ENCODE measurements at regions not wholly inside any gene's neighbourhood (a gene's known extent, or its start where the extent isn't known, plus 50 kb on each side); places are given as distances from the start of the nearest gene placed in this dataset.
"Not testable (repeated sequence)": the region's sequence is repeated elsewhere in the genome, so short reads cannot be mapped to it uniquely, and the experiment has no call there.

- Histone ChIP-seq H3K4me3 (no peak overlapping the region), H3K9me3 (replicated peaks in 1 of 3) (peaks cover 0 to 10% (median 0%) of the 10 kb centered on the region in 3 donors), H3K27ac (no peak overlapping the region), H3K27me3 (no peaks in the 10 kb centered on the region), H3K4me1 (replicated peaks in 1 of 2) (no peaks in the 10 kb centered on the region), H3K36me3 (replicated peaks in 1 of 2) (no peaks in the 10 kb centered on the region)
- intact Hi-C loops (cut with DNase I) = no loop called here
- TF ChIP-seq POLR2A (IDR thresholded peaks at IDR 0.05) = no peak
- TF ChIP-seq, protein P1, sequence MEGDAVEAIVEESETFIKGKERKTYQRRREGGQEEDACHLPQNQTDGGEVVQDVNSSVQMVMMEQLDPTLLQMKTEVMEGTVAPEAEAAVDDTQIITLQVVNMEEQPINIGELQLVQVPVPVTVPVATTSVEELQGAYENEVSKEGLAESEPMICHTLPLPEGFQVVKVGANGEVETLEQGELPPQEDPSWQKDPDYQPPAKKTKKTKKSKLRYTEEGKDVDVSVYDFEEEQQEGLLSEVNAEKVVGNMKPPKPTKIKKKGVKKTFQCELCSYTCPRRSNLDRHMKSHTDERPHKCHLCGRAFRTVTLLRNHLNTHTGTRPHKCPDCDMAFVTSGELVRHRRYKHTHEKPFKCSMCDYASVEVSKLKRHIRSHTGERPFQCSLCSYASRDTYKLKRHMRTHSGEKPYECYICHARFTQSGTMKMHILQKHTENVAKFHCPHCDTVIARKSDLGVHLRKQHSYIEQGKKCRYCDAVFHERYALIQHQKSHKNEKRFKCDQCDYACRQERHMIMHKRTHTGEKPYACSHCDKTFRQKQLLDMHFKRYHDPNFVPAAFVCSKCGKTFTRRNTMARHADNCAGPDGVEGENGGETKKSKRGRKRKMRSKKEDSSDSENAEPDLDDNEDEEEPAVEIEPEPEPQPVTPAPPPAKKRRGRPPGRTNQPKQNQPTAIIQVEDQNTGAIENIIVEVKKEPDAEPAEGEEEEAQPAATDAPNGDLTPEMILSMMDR (IDR thresholded peaks at IDR 0.05) = no peak
- DNase-seq = no peak
- WGBS, 4 donors = 22 to 27% (median 24%) methylated on average over 4 of the region's 4 CpGs
These were observed 997.9 kb upstream of the POT1 start for GRCh38 chr7:125927556-125927955.

DNA sequence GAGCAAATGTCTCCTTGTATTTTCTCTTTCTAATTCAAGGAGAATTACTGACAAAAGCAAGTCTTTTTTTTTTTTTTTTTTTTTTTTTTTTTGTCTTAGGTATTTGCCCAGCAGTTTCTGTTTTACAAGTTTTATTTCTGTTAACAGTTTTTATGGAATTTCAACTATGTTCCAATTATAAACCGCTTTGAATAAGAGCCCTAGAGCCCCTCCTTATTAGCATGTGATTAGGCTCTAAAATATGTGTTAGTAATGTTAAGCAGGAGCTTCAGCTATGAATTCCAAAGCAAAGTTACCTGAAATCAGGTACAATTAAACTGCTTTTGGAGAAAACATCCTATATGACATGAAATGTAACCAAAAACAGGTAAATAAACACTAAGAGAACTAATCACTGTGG, 997.0 kb upstream of the POT1 start:
- intact Hi-C loops (cut with DNase I) = no loop called here
- WGBS, 4 donors = 33 to 70% (median 41%) methylated on average over 1 of the region's 1 CpG

GRCh38 chr7:125924037-125924436, 994.4 kb upstream of the POT1 start:
- Histone ChIP-seq H3K36me3 (replicated peaks in 1 of 2) (no peaks in the 10 kb centered on the region), H3K27ac (no peak overlapping the region), H3K4me3 (no peak overlapping the region), H3K27me3 (no peaks in the 10 kb centered on the region), H3K4me1 (replicated peaks in 1 of 2) (no peaks in the 10 kb centered on the region), H3K9me3 (replicated peaks in 1 of 3) (peaks cover 0 to 6% (median 0%) of the 10 kb centered on the region in 3 donors)
- WGBS, 4 donors = 47 to 73% (median 63%) methylated on average over 2 of the region's 2 CpGs
- intact Hi-C loops (cut with DNase I) = no loop called here
- TF ChIP-seq, protein P1 (IDR thresholded peaks at IDR 0.05) = no peak
- no peak for TF ChIP-seq POLR2A (IDR thresholded peaks at IDR 0.05)
- DNase-seq = no peak

More for the DNA sequence above, 997.0 kb upstream of the POT1 start:
- no peak for DNase-seq
- Histone ChIP-seq H3K4me3 (no peak overlapping the region), H3K9me3 (replicated peaks in 1 of 3) (peaks cover 0 to 10% (median 0%) of the 10 kb centered on the region in 3 donors), H3K27ac (no peak overlapping the region), H3K27me3 (no peaks in the 10 kb centered on the region), H3K4me1 (replicated peaks in 1 of 2) (no peaks in the 10 kb centered on the region), H3K36me3 (replicated peaks in 1 of 2) (no peaks in the 10 kb centered on the region)
- TF ChIP-seq POLR2A (IDR thresholded peaks at IDR 0.05) = no peak
- TF ChIP-seq, protein P1 (IDR thresholded peaks at IDR 0.05) = no peak

DNA sequence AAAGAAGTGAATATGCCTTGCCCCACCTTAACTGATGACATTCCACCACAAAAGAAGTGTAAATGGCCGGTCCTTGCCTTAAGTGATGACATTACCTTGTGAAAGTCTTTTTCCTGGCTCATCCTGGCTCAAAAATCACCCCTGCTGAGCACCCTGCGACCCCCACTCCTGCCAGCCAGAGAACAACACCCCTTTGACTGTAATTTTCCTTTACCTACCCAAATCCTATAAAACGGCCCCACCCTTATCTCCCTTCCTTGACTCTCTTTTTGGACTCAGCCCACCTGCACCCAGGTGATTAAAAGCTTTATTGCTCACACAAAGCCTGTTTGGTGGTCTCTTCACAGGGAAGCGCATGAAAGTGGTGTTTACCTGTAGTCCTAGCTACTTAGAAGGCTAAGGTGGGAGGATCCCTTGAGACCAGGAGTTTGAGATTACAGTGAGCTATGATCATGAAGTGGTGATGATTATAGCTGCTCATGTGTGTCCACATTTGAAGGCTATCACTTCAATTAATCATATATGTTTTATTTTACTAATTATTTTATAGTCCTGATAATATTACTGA, 985.8 kb upstream of the POT1 start:
- H3K36me3 ChIP-seq (replicated peaks in 1 of 2); DNase-seq; H3K4me3 ChIP-seq; H3K4me1 ChIP-seq (replicated peaks in 1 of 2); H3K9me3 ChIP-seq (replicated peaks in 1 of 3); H3K27ac ChIP-seq; H3K27me3 ChIP-seq; intact Hi-C loops (cut with DNase I): not testable (repeated sequence)
- WGBS, 4 donors = 40 to 58% (median 52%) methylated on average over 3 to 4 of the region's 4 CpGs

DNA sequence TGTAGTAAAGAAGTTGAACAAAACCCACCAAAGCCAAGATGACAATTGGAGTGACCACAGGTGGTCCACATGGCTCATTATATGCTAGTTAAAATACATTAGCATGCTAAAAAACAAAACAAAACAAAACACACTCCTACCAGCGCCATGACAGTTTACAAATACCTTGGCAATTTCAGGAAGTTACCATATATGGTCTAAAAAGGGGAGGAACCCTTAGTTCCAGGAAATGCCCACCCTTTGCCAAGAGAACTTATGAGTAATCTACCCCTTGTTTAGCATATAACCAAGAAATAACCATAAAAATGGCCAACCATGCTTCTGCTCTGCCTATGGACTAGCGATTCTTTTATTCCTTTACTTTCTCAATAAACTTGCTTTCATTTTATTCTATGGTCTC, 979.1 kb upstream of the POT1 start:
- 87 to 94% (median 91%) methylated on average over 2 of the region's 2 CpGs for WGBS, 4 donors
- no peak for TF ChIP-seq POLR2A (IDR thresholded peaks at IDR 0.05)
- TF ChIP-seq, protein P1 (IDR thresholded peaks at IDR 0.05) = no peak
- no peaks in the 10 kb centered on the region for H3K4me1 ChIP-seq (replicated peaks in 1 of 2)
- H3K27me3 ChIP-seq = no peaks in the 10 kb centered on the region
- intact Hi-C loops (cut with DNase I) = no loop called here
- H3K9me3 ChIP-seq (replicated peaks in 1 of 3) = no peaks in the 10 kb centered on the region
- H3K27ac ChIP-seq = no peak overlapping the region
- no peak for DNase-seq
- H3K36me3 ChIP-seq (replicated peaks in 1 of 2) = no peaks in the 10 kb centered on the region
- H3K4me3 ChIP-seq = no peak overlapping the region

All from adrenal gland (tissue), 9 donors.